ENCODE measurements at regions not wholly inside any gene's neighbourhood (a gene's known extent, or its start where the extent isn't known, plus 50 kb on each side); places are given as distances from the start of the nearest gene placed in this dataset.

DNA sequence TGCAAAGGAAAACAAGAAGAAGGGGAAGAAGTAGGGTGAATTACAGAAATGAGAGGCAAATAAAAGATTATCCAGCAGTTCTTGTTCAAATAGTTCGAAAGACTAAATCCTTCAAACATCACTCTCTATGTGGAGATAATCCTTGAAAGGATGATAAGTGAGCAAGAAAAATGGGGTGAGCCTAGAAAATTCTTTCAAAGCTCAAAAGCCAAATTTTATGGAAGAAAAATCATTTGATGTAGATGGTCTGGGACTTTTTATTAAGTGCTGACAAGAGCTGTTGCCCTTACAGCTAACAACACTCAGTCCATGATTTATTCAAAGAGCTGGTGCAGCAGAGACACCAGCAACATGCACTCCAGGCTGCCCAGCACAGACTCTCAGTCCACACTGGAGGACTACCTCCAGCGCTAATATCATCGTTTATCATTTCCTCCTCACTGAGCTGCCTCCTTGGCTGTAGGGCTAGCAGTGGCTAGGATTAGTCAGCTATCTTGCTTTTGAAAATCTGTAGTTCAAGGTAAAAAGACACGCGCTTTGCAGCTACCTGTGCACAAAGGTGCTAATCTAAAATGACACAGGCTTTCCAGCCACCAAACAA lies 264.8 kb upstream of the KIF2A start (continued):
- TF ChIP-seq HDAC2 (IDR thresholded peaks at IDR 0.05; ENCODE audit: borderline replicate concordance in 1 of 2, low read depth in 2 of 2, low read length in 2 of 2) (no peak), CBX8 (IDR thresholded peaks at IDR 0.05; ENCODE audit: borderline replicate concordance, low read depth, low read length) (no peak)
